ENCODE measurements at regions not wholly inside any gene's neighbourhood (a gene's known extent, or its start where the extent isn't known, plus 50 kb on each side); places are given as distances from the start of the nearest gene placed in this dataset.
"Not testable (repeated sequence)": the region's sequence is repeated elsewhere in the genome, so short reads cannot be mapped to it uniquely, and the experiment has no call there.

DNA sequence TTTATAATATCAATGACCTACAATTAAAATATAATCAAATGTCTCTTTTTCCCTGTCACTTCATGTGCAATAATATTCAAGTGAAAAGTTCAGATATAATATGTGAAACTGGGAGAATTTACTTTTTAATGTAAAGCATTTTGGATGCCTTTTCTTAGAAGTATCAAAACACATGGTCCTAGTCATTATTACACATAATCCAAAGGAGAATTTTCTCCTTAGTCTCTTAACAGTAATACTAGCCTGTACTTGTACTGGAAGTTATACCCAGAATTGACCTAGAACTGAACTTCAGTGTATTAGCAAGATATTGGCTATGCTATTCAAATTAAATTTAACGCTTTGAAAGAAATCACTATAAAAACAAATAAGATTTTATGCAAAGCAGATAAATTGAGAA, 842.6 kb upstream of the MANEA start:
- no peak for DNase-seq
- TF ChIP-seq, protein P1, sequence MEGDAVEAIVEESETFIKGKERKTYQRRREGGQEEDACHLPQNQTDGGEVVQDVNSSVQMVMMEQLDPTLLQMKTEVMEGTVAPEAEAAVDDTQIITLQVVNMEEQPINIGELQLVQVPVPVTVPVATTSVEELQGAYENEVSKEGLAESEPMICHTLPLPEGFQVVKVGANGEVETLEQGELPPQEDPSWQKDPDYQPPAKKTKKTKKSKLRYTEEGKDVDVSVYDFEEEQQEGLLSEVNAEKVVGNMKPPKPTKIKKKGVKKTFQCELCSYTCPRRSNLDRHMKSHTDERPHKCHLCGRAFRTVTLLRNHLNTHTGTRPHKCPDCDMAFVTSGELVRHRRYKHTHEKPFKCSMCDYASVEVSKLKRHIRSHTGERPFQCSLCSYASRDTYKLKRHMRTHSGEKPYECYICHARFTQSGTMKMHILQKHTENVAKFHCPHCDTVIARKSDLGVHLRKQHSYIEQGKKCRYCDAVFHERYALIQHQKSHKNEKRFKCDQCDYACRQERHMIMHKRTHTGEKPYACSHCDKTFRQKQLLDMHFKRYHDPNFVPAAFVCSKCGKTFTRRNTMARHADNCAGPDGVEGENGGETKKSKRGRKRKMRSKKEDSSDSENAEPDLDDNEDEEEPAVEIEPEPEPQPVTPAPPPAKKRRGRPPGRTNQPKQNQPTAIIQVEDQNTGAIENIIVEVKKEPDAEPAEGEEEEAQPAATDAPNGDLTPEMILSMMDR (IDR thresholded peaks at IDR 0.05): no peak
- H3K27ac Mint-ChIP-seq: no peak overlapping the region
- no peaks in the 10 kb centered on the region for H3K4me1 Mint-ChIP-seq (ENCODE audit: low read depth)
- H3K9me3 Mint-ChIP-seq: peaks cover 33% of the 10 kb centered on the region
- no peaks in the 10 kb centered on the region; the same call in 1 of the 2 replicates for H3K27me3 Mint-ChIP-seq (ENCODE audit: insufficient read depth)
- no peak overlapping the region for H3K4me3 Mint-ChIP-seq
- H3K36me3 Mint-ChIP-seq (ENCODE audit: low read depth): no peaks in the 10 kb centered on the region; the same call in 1 of the 2 replicates

DNA sequence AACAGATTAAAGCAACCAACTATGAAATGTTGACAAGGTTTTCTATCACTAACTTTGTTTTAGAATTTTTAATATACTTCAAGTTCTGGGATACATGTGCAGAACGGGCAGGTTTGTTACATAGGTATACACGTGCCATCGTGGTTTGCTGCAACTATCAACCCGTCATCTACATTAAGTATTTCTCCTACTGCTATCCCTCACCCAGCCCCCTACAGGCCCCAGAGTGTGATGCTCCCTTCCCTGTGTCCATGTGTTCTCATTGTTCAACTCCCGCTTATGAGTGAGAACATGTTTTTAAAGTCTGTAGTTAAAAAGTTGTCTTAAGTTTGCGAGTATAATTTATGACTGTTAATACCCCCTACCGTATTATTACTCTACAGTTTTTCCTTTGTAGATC, 844.3 kb upstream of the MANEA start:
- H3K27ac Mint-ChIP-seq: no peak overlapping the region

DNA sequence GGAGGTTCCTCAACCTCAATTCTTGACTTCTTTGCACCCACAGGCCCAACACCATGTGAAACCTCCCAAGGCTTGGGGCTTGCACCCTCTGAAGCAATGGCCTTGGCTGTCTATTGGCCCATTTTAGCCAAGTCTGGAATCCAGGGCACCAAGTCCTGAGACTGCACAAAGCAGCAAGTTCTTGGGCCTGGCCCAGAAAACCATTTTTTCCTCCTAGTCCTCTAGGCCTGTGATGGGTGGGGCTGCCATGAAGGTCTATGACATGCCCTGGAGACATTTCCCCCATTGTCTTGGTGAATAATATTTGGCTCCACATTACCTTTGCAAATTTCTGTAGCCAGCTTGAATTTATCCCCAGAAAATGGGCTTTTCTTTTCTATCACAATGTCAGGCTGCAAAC, 849.6 kb upstream of the MANEA start:
- Mint-ChIP-seq H3K4me1 (ENCODE audit: low read depth) (no peaks in the 10 kb centered on the region), H3K27ac (no peak overlapping the region), H3K27me3 (ENCODE audit: insufficient read depth) (no peaks in the 10 kb centered on the region), H3K4me3 (no peak overlapping the region), H3K36me3 (ENCODE audit: low read depth) (peaks cover 4% of the 10 kb centered on the region; the same call in 1 of the 2 replicates), H3K9me3 (peaks cover 41% of the 10 kb centered on the region)
- DNase-seq: no peak
- TF ChIP-seq, protein P1 (IDR thresholded peaks at IDR 0.05): no peak

More for the DNA sequence above, 844.3 kb upstream of the MANEA start:
- Mint-ChIP-seq H3K9me3 (peaks cover 35% of the 10 kb centered on the region), H3K4me1 (ENCODE audit: low read depth) (no peaks in the 10 kb centered on the region), H3K27me3 (ENCODE audit: insufficient read depth) (no peaks in the 10 kb centered on the region; the same call in 1 of the 2 replicates), H3K36me3 (ENCODE audit: low read depth) (no peaks in the 10 kb centered on the region; the same call in 1 of the 2 replicates), H3K4me3 (no peak overlapping the region)
- TF ChIP-seq, protein P1 (IDR thresholded peaks at IDR 0.05): no peak
- no peak for DNase-seq

DNA sequence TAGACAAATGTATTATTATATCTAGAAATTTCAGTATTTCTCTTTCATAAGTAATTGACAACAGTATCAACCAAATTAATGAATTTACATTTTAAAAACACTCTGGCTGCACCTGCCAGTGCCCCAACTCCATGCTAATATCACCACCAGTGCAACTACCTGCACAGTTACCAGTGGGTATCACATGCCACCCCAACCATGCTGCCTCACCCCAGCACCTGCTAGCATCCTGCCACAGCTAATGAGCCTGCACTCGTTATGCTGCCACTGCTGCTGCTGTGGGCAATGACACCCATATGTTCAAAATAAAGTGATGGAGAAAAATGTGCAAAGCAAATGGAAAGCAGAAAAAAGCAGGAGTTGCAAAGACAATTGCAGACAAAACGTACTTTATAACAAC, 855.9 kb upstream of the MANEA start:
- TF ChIP-seq, protein P1 (IDR thresholded peaks at IDR 0.05): no peak
- H3K4me3 Mint-ChIP-seq: no peak overlapping the region
- no peaks in the 10 kb centered on the region for H3K4me1 Mint-ChIP-seq (ENCODE audit: low read depth)
- DNase-seq: no peak
- H3K27me3 Mint-ChIP-seq (ENCODE audit: insufficient read depth): no peaks in the 10 kb centered on the region
- H3K9me3 Mint-ChIP-seq: peaks cover 31% of the 10 kb centered on the region
- H3K27ac Mint-ChIP-seq: no peak overlapping the region
- peaks cover 3% of the 10 kb centered on the region; the same call in 1 of the 2 replicates for H3K36me3 Mint-ChIP-seq (ENCODE audit: low read depth)

DNA sequence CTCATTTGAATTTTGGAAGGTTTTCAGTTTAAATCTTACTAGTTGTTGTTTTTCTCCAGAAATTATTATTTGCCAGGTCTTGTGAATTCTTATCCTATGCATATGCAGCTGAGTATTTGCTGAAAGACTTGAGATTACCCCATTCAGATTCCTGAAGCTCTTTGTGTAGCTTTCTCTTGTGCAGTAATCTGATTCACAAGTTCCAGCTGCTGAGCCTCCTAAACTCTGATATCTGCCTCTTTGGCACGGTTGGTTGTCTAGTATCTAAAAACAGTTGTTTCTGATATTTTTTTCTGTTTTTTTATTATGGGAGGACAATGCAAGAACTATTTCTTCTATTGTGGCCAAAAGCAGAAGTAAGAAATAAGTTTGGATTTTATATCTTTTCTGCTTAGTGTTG, 863.9 kb upstream of the MANEA start:
- Mint-ChIP-seq H3K4me1 (ENCODE audit: low read depth) (no peaks in the 10 kb centered on the region), H3K4me3 (no peak overlapping the region), H3K9me3 (peaks cover 17% of the 10 kb centered on the region), H3K36me3 (ENCODE audit: low read depth) (no peaks in the 10 kb centered on the region), H3K27ac (no peak overlapping the region), H3K27me3 (ENCODE audit: insufficient read depth) (no peaks in the 10 kb centered on the region)
- DNase-seq: no peak
- TF ChIP-seq, protein P1 (IDR thresholded peaks at IDR 0.05): no peak

DNA sequence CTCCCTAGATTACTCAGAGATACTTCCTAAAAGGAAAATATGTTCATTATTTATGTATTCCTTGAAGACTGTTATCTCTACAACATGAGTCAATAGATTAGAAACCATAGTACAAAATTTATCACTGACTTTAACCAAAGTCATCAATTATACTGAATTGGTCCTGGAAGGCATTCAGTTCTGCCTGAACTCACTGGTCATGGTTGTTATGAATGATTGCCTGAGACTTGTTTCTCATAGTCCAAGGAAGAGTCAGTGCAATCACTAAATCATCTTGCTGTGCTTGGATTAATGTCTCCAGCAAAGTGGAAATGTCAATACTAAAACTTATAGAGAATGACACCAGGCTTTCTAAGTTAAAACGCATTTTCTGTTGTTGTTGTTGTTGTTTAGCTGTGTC, 878.6 kb upstream of the MANEA start:
- DNase-seq: no peak
- TF ChIP-seq, protein P1 (IDR thresholded peaks at IDR 0.05): no peak
- Mint-ChIP-seq H3K9me3 (peaks cover 36% of the 10 kb centered on the region), H3K36me3 (ENCODE audit: low read depth) (no peaks in the 10 kb centered on the region; the same call in 1 of the 2 replicates), H3K27me3 (ENCODE audit: insufficient read depth) (no peaks in the 10 kb centered on the region), H3K27ac (no peak overlapping the region), H3K4me3 (no peak overlapping the region), H3K4me1 (ENCODE audit: low read depth) (no peaks in the 10 kb centered on the region)

DNA sequence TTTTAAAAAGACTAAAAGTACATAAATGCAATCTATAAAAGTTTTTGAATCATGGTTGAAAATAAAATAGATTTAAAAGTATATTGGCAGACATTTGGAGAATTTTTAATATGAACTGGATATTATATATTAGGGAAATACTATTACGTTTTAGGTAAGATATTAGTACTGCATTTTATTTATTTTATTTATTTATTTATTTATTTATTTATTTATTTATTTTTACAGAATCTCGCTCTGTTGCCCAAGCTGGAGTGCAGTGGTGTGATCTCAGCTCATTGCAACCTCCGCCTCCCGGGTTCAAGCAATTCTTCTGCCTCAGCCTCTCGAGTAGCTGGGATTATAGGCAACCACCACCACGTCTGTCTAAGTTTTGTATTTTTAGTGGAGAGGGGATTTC, 890.1 kb upstream of the MANEA start:
- H3K27ac Mint-ChIP-seq; H3K27me3 Mint-ChIP-seq (ENCODE audit: insufficient read depth); H3K4me3 Mint-ChIP-seq; H3K4me1 Mint-ChIP-seq (ENCODE audit: low read depth); DNase-seq; H3K36me3 Mint-ChIP-seq (ENCODE audit: low read depth): not testable (repeated sequence)
- H3K9me3 Mint-ChIP-seq: peaks cover 29% of the 10 kb centered on the region
